Liver (tissue), 2 donors: ENCODE measurements at regions not wholly inside any gene's neighbourhood (a gene's known extent, or its start where the extent isn't known, plus 50 kb on each side); places are given as distances from the start of the nearest gene placed in this dataset.
"Not testable (repeated sequence)": the region's sequence is repeated elsewhere in the genome, so short reads cannot be mapped to it uniquely, and the experiment has no call there.

ENCODE experiments used
- TF ChIP-seq, protein P1 (sequence below): fragments of 150-350 bp; IDR thresholded peaks from 2 replicates; pipeline ENCODE4 v1.5.1; 2017; ENCODE audit warnings: improper control_type of control experiment, low read depth, low read length; ENCODE audit not compliant: missing input control
- TF ChIP-seq, protein P2 (sequence below): IDR thresholded peaks from 2 replicates; pipeline ENCODE4 v1.6.1; 2016; ENCODE audit warnings: antibody characterized with exemption
- TF ChIP-seq, protein P3 (sequence below): IDR thresholded peaks from 2 replicates; pipeline ENCODE4 v1.6.1; 2016; ENCODE audit warnings: antibody characterized with exemption
- donor health status: healthy.

DNA sequence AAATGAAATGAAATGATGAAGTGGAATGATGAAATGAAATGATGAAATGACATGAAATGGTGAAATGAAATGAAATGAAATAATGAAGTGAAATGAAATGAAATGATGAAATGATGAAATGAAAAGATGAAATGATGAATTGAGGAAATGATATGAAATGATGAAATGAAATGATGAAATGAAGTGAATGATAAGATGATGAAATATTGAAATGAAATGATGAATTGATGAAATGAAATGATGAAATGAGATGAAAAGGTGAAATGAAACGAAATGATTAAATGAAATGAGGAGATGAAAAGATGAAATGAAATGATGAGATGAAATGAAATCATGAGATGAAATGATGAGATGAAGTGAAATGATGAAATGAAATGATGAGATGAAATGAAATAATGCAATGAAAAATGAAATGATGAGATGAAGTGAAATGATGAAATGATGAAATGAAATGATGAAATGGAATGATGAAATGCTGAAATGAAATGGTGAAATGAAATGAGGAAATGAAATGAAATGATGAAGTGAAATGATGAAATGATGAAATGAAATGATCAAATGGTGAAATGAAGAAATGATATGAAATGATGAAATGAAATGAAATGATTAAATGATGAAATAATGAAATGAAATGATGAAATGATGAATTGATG is 1347.7 kb downstream of the TP53TG3F start:
- TF ChIP-seq, protein P1, sequence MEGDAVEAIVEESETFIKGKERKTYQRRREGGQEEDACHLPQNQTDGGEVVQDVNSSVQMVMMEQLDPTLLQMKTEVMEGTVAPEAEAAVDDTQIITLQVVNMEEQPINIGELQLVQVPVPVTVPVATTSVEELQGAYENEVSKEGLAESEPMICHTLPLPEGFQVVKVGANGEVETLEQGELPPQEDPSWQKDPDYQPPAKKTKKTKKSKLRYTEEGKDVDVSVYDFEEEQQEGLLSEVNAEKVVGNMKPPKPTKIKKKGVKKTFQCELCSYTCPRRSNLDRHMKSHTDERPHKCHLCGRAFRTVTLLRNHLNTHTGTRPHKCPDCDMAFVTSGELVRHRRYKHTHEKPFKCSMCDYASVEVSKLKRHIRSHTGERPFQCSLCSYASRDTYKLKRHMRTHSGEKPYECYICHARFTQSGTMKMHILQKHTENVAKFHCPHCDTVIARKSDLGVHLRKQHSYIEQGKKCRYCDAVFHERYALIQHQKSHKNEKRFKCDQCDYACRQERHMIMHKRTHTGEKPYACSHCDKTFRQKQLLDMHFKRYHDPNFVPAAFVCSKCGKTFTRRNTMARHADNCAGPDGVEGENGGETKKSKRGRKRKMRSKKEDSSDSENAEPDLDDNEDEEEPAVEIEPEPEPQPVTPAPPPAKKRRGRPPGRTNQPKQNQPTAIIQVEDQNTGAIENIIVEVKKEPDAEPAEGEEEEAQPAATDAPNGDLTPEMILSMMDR, result not testable (repeated sequence)
- TF ChIP-seq, protein P2, sequence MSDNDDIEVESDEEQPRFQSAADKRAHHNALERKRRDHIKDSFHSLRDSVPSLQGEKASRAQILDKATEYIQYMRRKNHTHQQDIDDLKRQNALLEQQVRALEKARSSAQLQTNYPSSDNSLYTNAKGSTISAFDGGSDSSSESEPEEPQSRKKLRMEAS, result not testable (repeated sequence)
- TF ChIP-seq, protein P3, sequence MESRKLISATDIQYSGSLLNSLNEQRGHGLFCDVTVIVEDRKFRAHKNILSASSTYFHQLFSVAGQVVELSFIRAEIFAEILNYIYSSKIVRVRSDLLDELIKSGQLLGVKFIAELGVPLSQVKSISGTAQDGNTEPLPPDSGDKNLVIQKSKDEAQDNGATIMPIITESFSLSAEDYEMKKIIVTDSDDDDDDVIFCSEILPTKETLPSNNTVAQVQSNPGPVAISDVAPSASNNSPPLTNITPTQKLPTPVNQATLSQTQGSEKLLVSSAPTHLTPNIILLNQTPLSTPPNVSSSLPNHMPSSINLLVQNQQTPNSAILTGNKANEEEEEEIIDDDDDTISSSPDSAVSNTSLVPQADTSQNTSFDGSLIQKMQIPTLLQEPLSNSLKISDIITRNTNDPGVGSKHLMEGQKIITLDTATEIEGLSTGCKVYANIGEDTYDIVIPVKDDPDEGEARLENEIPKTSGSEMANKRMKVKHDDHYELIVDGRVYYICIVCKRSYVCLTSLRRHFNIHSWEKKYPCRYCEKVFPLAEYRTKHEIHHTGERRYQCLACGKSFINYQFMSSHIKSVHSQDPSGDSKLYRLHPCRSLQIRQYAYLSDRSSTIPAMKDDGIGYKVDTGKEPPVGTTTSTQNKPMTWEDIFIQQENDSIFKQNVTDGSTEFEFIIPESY, result not testable (repeated sequence)
